DND-41 (cell line): ENCODE measurements at regions not wholly inside any gene's neighbourhood (a gene's known extent, or its start where the extent isn't known, plus 50 kb on each side); places are given as distances from the start of the nearest gene placed in this dataset.

Experiments used
- CTCF ChIP-seq: IDR thresholded peaks from 2 replicates; pipeline ENCODE4 v1.5.1; 2012; ENCODE audit warnings: borderline replicate concordance, low read length, moderate library complexity, mild to moderate bottlenecking; ENCODE audit not compliant: poor library complexity, severe bottlenecking; ENCODE audit errors: extremely low read depth
- EZH2 ChIP-seq: IDR thresholded peaks from 3 replicates; pipeline ENCODE4 v1.6.1; 2012; ENCODE audit warnings: borderline replicate concordance, low read depth, mild to moderate bottlenecking, moderate library complexity, low read length, inconsistent platforms; ENCODE audit not compliant: severe bottlenecking

- TF ChIP-seq CTCF (no peak), EZH2 (no peak)
Observed at GRCh38 chr2:118197011-118197675, 108.9 kb downstream of the INSIG2 start.
